Pancreas (tissue), 10 donors: ENCODE measurements at regions not wholly inside any gene's neighbourhood (a gene's known extent, or its start where the extent isn't known, plus 50 kb on each side); places are given as distances from the start of the nearest gene placed in this dataset.
A peak's percentile ranks its signal among the peaks of the same experiment; 100 is the strongest.

ENCODE experiments used
- ATAC-seq, 4 donors: fragments of 200-7000 bp; cut with Tn5 transposase; one replicate each; pipeline versions ENCODE4 v1.8.0 to v1.9.1; 2020; ENCODE audit warnings: mild to moderate bottlenecking in 4 of 4, moderate library complexity in 4 of 4
- DNase-seq, 6 donors: peaks; one replicate each; pipeline ENCODE4 v3.0.0-alpha.2; 2020
- FAIRE-seq: peaks from 2 replicates; lab custom pipeline; 2012; peaks lifted over from hg19 to GRCh38; lab: Jason Lieb, UNC
- H3K27ac ChIP-seq, 4 donors: fragments of 200-600 bp; sonication (generic); 1 replicate in 3 of 4; 2 replicates in 1 of 4; pipeline versions ENCODE4 v1.5.0 to v1.8.0; 2020
- H3K27me3 ChIP-seq, 4 donors: fragments of 200-600 bp; one replicate each; pipeline ENCODE4 v1.8.0; 2021
- H3K36me3 ChIP-seq, 3 donors: fragments of 200-600 bp; sonication (generic) in 1 of 3; one replicate each; pipeline versions ENCODE4 v1.5.0 to v1.8.0; 2020 to 2021
- H3K4me1 ChIP-seq, 3 donors: fragments of 200-600 bp; one replicate each; pipeline ENCODE4 v1.8.0; 2021
- H3K4me3 ChIP-seq, 4 donors: fragments of 200-600 bp; sonication (generic) in 2 of 4; one replicate each; pipeline versions ENCODE4 v1.5.0 to v1.8.0; 2020 to 2021
- H3K9me3 ChIP-seq, 4 donors: fragments of 200-600 bp; one replicate each; pipeline ENCODE4 v1.8.0; 2021
- WGBS, 2 donors: extraction: QIAGEN DNeasy Blood & Tissue Kit; methylation state at CpG; one replicate each; pipeline ENCODE4 v1.1.7; 2013; 5-methylcytosine and 5-hydroxymethylcytosine counted together
- intact Hi-C, 3 donors: fragments of 100-400 bp; cut with DNase I; formaldehyde crosslinking; loops; one replicate each; pipeline versions ENCODE4 v1.11.1 to v1.14.2; 2022
- TF ChIP-seq, protein P1 (sequence below), 4 donors: fragments of 200-600 bp; sonication (generic) in 3 of 4; IDR thresholded peaks; one replicate each; pipeline versions ENCODE4 v1.5.0 to v1.8.0; 2021; ENCODE audit warnings: antibody characterized with exemption in 4 of 4
- donor health status: healthy with polysubstance abuse.
- donor health status: DM: no; HTN: no; CAD: no; lungs with moderate emphysema.
- donor health status: DM: no; HTN: no; CAD: no.
- donor health status: control.
- donor health status: control.
- donor health status: Bipolar disorder and iron deficiency.
- donor health status: DM: yes; HTN: yes; CAD: no.
- donor health status: DM: no; HTN: no; CAD: no.
- donor health status: DM: no; HTN: no; CAD: no.
- donor health status: DM: yes; HTN: yes; CAD: no.

DNA sequence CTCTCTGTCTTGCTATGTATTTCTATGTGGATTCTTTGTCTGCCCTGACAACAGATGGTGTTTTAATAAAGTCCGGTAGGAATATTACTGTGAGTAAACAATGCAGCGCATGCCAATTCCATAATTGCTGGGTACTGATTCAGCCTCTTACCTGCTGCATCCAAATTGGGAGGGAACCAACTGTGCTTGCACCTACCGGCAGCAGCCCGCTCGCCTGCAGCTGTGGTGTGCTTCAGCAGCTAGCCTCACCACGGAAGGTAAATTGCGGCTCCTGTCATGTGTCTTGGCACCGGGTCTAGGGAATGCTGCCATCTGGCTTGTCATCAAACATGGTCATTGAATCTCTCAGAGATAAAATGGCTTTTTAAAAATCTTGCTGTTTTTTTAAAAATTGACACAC lies 704.8 kb upstream of the SLC35B3 start:
- intact Hi-C loops = no loop called here
- 11 to 16% methylated on average over 8 of the region's 8 CpGs for WGBS, 2 donors
- no peak for FAIRE-seq

DNA sequence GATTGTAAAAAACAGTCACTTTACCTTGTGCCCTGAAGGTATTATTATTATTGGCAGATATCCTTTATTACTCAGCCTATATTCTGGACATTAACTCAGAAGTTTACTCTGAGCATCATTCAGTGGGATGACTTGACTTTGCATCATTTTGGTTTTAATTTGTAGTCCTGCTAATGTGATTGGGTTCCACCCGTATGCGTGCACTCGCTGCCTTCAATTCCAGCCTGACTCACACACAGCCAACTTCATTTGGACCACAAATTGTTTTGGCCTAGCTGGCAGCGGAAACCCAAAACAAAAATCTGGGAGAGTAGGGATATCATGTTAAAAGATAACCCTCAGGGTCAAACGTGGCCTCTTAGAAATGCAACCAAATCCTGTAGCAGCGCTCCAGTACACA lies 704.4 kb upstream of the SLC35B3 start:
- ATAC-seq = peak in 2 of 4 donors; percentile 7
- Histone ChIP-seq H3K36me3 (no peaks in the 10 kb centered on the region), H3K4me1 (peaks cover 15 to 21% (median 17%) of the 10 kb centered on the region in 3 donors), H3K4me3 (no peak overlapping the region), H3K9me3 (no peaks in the 10 kb centered on the region), H3K27me3 (no peaks in the 10 kb centered on the region), H3K27ac (no peak overlapping the region)
- intact Hi-C loops = no loop called here
- no peak for DNase-seq
- FAIRE-seq = no peak
- TF ChIP-seq, protein P1, sequence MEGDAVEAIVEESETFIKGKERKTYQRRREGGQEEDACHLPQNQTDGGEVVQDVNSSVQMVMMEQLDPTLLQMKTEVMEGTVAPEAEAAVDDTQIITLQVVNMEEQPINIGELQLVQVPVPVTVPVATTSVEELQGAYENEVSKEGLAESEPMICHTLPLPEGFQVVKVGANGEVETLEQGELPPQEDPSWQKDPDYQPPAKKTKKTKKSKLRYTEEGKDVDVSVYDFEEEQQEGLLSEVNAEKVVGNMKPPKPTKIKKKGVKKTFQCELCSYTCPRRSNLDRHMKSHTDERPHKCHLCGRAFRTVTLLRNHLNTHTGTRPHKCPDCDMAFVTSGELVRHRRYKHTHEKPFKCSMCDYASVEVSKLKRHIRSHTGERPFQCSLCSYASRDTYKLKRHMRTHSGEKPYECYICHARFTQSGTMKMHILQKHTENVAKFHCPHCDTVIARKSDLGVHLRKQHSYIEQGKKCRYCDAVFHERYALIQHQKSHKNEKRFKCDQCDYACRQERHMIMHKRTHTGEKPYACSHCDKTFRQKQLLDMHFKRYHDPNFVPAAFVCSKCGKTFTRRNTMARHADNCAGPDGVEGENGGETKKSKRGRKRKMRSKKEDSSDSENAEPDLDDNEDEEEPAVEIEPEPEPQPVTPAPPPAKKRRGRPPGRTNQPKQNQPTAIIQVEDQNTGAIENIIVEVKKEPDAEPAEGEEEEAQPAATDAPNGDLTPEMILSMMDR (IDR thresholded peaks at IDR 0.05) = no peak
- WGBS, 2 donors = 40 to 41% methylated on average over 6 of the region's 6 CpGs

More for the DNA sequence above, 704.8 kb upstream of the SLC35B3 start:
- ATAC-seq (peak; percentile 90 to 97 (median 95)), DNase-seq (peak; percentile 73 to 85 (median 78))
- no peak overlapping the region for H3K4me3 ChIP-seq
- no peaks in the 10 kb centered on the region for H3K36me3 ChIP-seq
- TF ChIP-seq, protein P1 (IDR thresholded peaks at IDR 0.05) = no peak
- H3K27me3 ChIP-seq = no peaks in the 10 kb centered on the region
- peaks cover 15 to 21% (median 17%) of the 10 kb centered on the region in 3 donors for H3K4me1 ChIP-seq
- H3K9me3 ChIP-seq = no peaks in the 10 kb centered on the region
- peak overlapping the region in 2 of 4 donors; percentile 23 to 33 for H3K27ac ChIP-seq

DNA sequence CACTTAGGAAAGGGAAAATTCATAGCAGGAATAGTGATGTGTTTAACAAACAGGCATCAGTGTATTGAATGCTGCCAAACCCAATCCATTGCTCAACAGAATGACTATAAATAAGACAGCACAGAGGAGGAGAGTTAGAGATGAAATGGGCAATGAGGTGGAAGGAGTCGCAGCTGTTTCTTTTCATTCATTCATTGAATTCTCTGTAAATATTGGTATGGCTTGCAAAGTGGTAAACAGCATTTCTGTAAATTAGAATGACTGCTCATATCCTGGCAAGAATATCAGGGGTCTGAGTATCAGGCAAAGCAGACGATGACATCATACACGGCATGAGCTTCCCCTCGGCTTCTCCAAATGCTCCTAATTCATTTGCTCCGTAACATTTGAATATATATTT lies 703.6 kb upstream of the SLC35B3 start:
- H3K4me3 ChIP-seq = no peak overlapping the region
- H3K27ac ChIP-seq = no peak overlapping the region
- H3K9me3 ChIP-seq = no peaks in the 10 kb centered on the region
- FAIRE-seq = no peak
- no peaks in the 10 kb centered on the region for H3K36me3 ChIP-seq
- ATAC-seq = no peak
- TF ChIP-seq, protein P1 (IDR thresholded peaks at IDR 0.05) = no peak
- no peak for DNase-seq
- H3K4me1 ChIP-seq = peaks cover 15 to 21% (median 17%) of the 10 kb centered on the region in 3 donors
- no peaks in the 10 kb centered on the region for H3K27me3 ChIP-seq
- WGBS, 2 donors = 76 to 84% methylated on average over 5 of the region's 5 CpGs
- intact Hi-C loops = no loop called here

DNA sequence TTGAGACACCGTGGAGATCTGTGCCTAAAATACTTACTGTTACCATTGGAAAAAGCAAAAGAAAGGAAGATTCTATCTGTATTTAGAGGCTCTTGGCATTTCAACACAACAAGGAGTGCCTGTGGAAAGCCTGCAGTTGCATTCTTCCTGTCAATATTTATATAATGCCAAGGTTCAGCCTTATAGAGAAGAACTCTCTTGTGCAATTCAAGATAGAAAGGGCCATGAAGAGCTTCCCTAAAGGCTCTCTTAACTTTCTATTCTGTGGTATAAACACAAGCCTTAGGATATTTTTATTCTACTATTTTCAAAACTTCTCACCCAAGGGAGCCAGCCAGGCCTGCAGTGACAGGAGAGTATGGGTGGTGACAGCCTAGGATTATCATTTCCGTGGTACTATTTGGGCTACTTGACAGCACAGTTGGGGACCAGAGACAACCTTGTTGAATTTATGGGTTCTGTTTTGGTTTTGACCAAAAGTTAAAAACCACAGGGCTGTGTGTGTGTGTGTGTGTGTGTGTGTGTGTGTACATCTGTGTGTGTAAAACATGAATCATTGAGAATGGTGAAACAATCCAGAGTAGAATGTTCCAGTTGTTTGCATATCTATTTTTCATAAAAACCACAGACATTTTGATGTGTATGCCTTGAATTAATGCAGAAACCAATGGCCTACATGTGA lies 700.9 kb upstream of the SLC35B3 start:
- FAIRE-seq = no peak
- 91 to 93% methylated on average over 2 of the region's 2 CpGs for WGBS, 2 donors
- Histone ChIP-seq H3K4me1 (peaks cover 14 to 17% (median 17%) of the 10 kb centered on the region in 3 donors), H3K27ac (no peak overlapping the region), H3K4me3 (no peak overlapping the region), H3K9me3 (no peaks in the 10 kb centered on the region), H3K36me3 (no peaks in the 10 kb centered on the region), H3K27me3 (no peaks in the 10 kb centered on the region)
- DNase-seq = no peak
- TF ChIP-seq, protein P1 (IDR thresholded peaks at IDR 0.05) = no peak
- ATAC-seq = no peak
- intact Hi-C loops = no loop called here

DNA sequence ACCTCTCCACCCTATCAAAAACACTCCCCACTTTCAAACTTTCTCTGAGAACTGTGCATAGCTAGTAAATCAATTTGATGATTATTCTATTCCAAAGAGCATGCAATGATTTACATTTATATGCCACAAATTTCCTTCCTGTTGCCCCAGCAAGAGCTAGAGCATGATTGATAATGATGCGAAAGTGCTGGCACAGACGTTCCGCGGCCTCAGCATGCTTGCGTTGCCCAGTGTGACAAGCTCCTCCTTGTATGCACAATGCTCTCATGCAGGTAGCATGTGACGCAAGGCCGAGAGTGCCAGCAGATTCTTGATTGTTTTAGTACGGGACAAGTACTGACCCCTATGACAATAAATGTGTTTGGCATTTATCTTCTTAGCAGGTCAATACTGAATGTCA lies 696.3 kb upstream of the SLC35B3 start:
- 4% methylated on average over 8 of the region's 8 CpGs for WGBS, 2 donors
- intact Hi-C loops = no loop called here
- peak; percentile 74 to 92 (median 88) for ATAC-seq

More for the DNA sequence above, 696.3 kb upstream of the SLC35B3 start:
- TF ChIP-seq, protein P1 (IDR thresholded peaks at IDR 0.05) = no peak
- H3K4me3 ChIP-seq = no peak overlapping the region
- FAIRE-seq = no peak
- H3K9me3 ChIP-seq = no peaks in the 10 kb centered on the region
- H3K4me1 ChIP-seq = no peaks in the 10 kb centered on the region
- no peak overlapping the region for H3K27ac ChIP-seq
- no peaks in the 10 kb centered on the region for H3K36me3 ChIP-seq
- no peaks in the 10 kb centered on the region for H3K27me3 ChIP-seq
- peak in 5 of 6 donors; percentile 18 to 42 (median 40) for DNase-seq
